ENCODE measurements at regions not wholly inside any gene's neighbourhood (a gene's known extent, or its start where the extent isn't known, plus 50 kb on each side); places are given as distances from the start of the nearest gene placed in this dataset.

- ChIA-PET POLR2A (no interaction called here), CTCF (no interaction called here)
- intact Hi-C loops (cut with micrococcal nuclease) = no loop called here
- Mint-ChIP-seq H3K27ac (no peak overlapping the region), H3K9me3 (no peaks in the 10 kb centered on the region), H3K36me3 (no peaks in the 10 kb centered on the region), H3K27me3 (peaks cover 27% of the 10 kb centered on the region), H3K4me3 (no peak overlapping the region), H3K4me1 (ENCODE audit: low read depth) (no peaks in the 10 kb centered on the region)
- no peak for DNase-seq
Observed at GRCh38 chr1:37238364-37239224, 204.3 kb upstream of the GRIK3 start.

GRCh38 chr1:37239225-37239740 lies 205.0 kb upstream of the GRIK3 start:
- CTCF ChIA-PET = no interaction called here
- POLR2A ChIA-PET = no interaction called here
- H3K4me1 Mint-ChIP-seq (ENCODE audit: low read depth) = no peaks in the 10 kb centered on the region
- intact Hi-C loops (cut with micrococcal nuclease) = no loop called here
- no peaks in the 10 kb centered on the region for H3K9me3 Mint-ChIP-seq
- peaks cover 27% of the 10 kb centered on the region for H3K27me3 Mint-ChIP-seq
- DNase-seq = no peak
- no peaks in the 10 kb centered on the region for H3K36me3 Mint-ChIP-seq
- H3K4me3 Mint-ChIP-seq = no peak overlapping the region
- no peak overlapping the region for H3K27ac Mint-ChIP-seq

GRCh38 chr1:37240897-37241296 lies 206.6 kb upstream of the GRIK3 start:
- no peaks in the 10 kb centered on the region for H3K36me3 Mint-ChIP-seq
- H3K27me3 Mint-ChIP-seq = peaks cover 20% of the 10 kb centered on the region
- POLR2A ChIA-PET = no interaction called here
- intact Hi-C loops (cut with micrococcal nuclease) = no loop called here
- no peaks in the 10 kb centered on the region for H3K4me1 Mint-ChIP-seq (ENCODE audit: low read depth)
- DNase-seq = no peak
- no peaks in the 10 kb centered on the region for H3K9me3 Mint-ChIP-seq
- H3K27ac Mint-ChIP-seq = no peak overlapping the region
- H3K4me3 Mint-ChIP-seq = no peak overlapping the region
- CTCF ChIA-PET = no interaction called here

GRCh38 chr1:37242501-37242900 lies 208.2 kb upstream of the GRIK3 start:
- Mint-ChIP-seq H3K4me3 (no peak overlapping the region), H3K36me3 (no peaks in the 10 kb centered on the region), H3K27ac (no peak overlapping the region), H3K27me3 (peaks cover 19% of the 10 kb centered on the region), H3K4me1 (ENCODE audit: low read depth) (no peaks in the 10 kb centered on the region), H3K9me3 (no peaks in the 10 kb centered on the region)
- POLR2A ChIA-PET = no interaction called here
- intact Hi-C loops (cut with micrococcal nuclease) = no loop called here
- no peak for DNase-seq
- CTCF ChIA-PET = no interaction called here

- CTCF ChIA-PET = interaction anchor here (1.0 kb wide), 1 partner anchor 191 kb away, joined by 3 read pairs; no protein-coding TSS in a partner anchor
- H3K4me1 Mint-ChIP-seq (ENCODE audit: low read depth) = no peaks in the 10 kb centered on the region
- H3K36me3 Mint-ChIP-seq = no peaks in the 10 kb centered on the region
- no peak overlapping the region for H3K27ac Mint-ChIP-seq
- H3K27me3 Mint-ChIP-seq = peaks cover 16% of the 10 kb centered on the region
- POLR2A ChIA-PET = no interaction called here
- H3K9me3 Mint-ChIP-seq = no peaks in the 10 kb centered on the region
- no peak for DNase-seq
- intact Hi-C loops (cut with micrococcal nuclease) = no loop called here
- no peak overlapping the region for H3K4me3 Mint-ChIP-seq
Observed at GRCh38 chr1:37243368-37244082, 209.2 kb upstream of the GRIK3 start.

GRCh38 chr1:37244083-37244480 lies 209.8 kb upstream of the GRIK3 start:
- no peaks in the 10 kb centered on the region for H3K4me1 Mint-ChIP-seq (ENCODE audit: low read depth)
- ChIA-PET CTCF (no interaction called here), POLR2A (no interaction called here)

GRCh38 chr1:37244815-37245214 lies 210.5 kb upstream of the GRIK3 start:
- Mint-ChIP-seq H3K4me1 (ENCODE audit: low read depth) (no peaks in the 10 kb centered on the region), H3K27me3 (peaks cover 9% of the 10 kb centered on the region), H3K36me3 (no peaks in the 10 kb centered on the region), H3K4me3 (no peak overlapping the region), H3K27ac (no peak overlapping the region), H3K9me3 (no peaks in the 10 kb centered on the region)
- intact Hi-C loops (cut with micrococcal nuclease) = no loop called here
- DNase-seq = no peak
- CTCF ChIA-PET = no interaction called here
- POLR2A ChIA-PET = no interaction called here

More at GRCh38 chr1:37244083-37244480, 209.8 kb upstream of the GRIK3 start:
- Mint-ChIP-seq H3K4me3 (no peak overlapping the region), H3K27me3 (peaks cover 15% of the 10 kb centered on the region), H3K27ac (no peak overlapping the region), H3K36me3 (no peaks in the 10 kb centered on the region), H3K9me3 (no peaks in the 10 kb centered on the region)
- intact Hi-C loops (cut with micrococcal nuclease) = no loop called here
- DNase-seq = no peak

- DNase-seq = no peak
- Mint-ChIP-seq H3K4me1 (ENCODE audit: low read depth) (no peaks in the 10 kb centered on the region), H3K36me3 (no peaks in the 10 kb centered on the region), H3K4me3 (no peak overlapping the region), H3K9me3 (no peaks in the 10 kb centered on the region), H3K27me3 (peaks cover 4% of the 10 kb centered on the region), H3K27ac (no peak overlapping the region)
- intact Hi-C loops (cut with micrococcal nuclease) = no loop called here
- ChIA-PET CTCF (no interaction called here), POLR2A (no interaction called here)
Observed at GRCh38 chr1:37246631-37247030, 212.3 kb upstream of the GRIK3 start.

- peaks cover 10% of the 10 kb centered on the region for H3K27me3 Mint-ChIP-seq
- POLR2A ChIA-PET = no interaction called here
- no peaks in the 10 kb centered on the region for H3K9me3 Mint-ChIP-seq
Observed at GRCh38 chr1:37250371-37250770, 216.1 kb upstream of the GRIK3 start.

GRCh38 chr1:37255136-37255795 lies 219.1 kb upstream of the ZC3H12A start:
- Mint-ChIP-seq H3K4me3 (no peak overlapping the region), H3K9me3 (no peaks in the 10 kb centered on the region), H3K27me3 (peaks cover 25% of the 10 kb centered on the region), H3K36me3 (no peaks in the 10 kb centered on the region), H3K4me1 (ENCODE audit: low read depth) (no peaks in the 10 kb centered on the region), H3K27ac (no peak overlapping the region)
- ChIA-PET CTCF (interaction anchor here (0.6 kb wide), 1 partner anchor 556 kb away, joined by 3 read pairs; no protein-coding TSS in a partner anchor), POLR2A (no interaction called here)
- peak; percentile 34 for DNase-seq
- intact Hi-C loops (cut with micrococcal nuclease) = no loop called here

More at GRCh38 chr1:37250371-37250770, 216.1 kb upstream of the GRIK3 start:
- DNase-seq = no peak
- CTCF ChIA-PET = no interaction called here
- intact Hi-C loops (cut with micrococcal nuclease) = no loop called here
- no peak overlapping the region for H3K4me3 Mint-ChIP-seq
- H3K4me1 Mint-ChIP-seq (ENCODE audit: low read depth) = no peaks in the 10 kb centered on the region
- H3K27ac Mint-ChIP-seq = no peak overlapping the region
- H3K36me3 Mint-ChIP-seq = no peaks in the 10 kb centered on the region

- intact Hi-C loops (cut with micrococcal nuclease) = no loop called here
- Mint-ChIP-seq H3K4me3 (no peak overlapping the region), H3K27me3 (peaks cover 28% of the 10 kb centered on the region), H3K9me3 (no peaks in the 10 kb centered on the region), H3K27ac (no peak overlapping the region), H3K4me1 (ENCODE audit: low read depth) (no peaks in the 10 kb centered on the region), H3K36me3 (no peaks in the 10 kb centered on the region)
- DNase-seq = no peak
- ChIA-PET CTCF (no interaction called here), POLR2A (no interaction called here)
Observed at GRCh38 chr1:37255868-37256267, 218.5 kb upstream of the ZC3H12A start.

- intact Hi-C loops (cut with micrococcal nuclease) = no loop called here
- ChIA-PET CTCF (no interaction called here), POLR2A (no interaction called here)
Observed at GRCh38 chr1:37257646-37258045, 216.7 kb upstream of the ZC3H12A start.

More at GRCh38 chr1:37257646-37258045, 216.7 kb upstream of the ZC3H12A start:
- H3K4me3 Mint-ChIP-seq = no peak overlapping the region
- no peak overlapping the region for H3K27ac Mint-ChIP-seq
- DNase-seq = no peak
- no peaks in the 10 kb centered on the region for H3K9me3 Mint-ChIP-seq
- peaks cover 32% of the 10 kb centered on the region for H3K27me3 Mint-ChIP-seq
- H3K4me1 Mint-ChIP-seq (ENCODE audit: low read depth) = no peaks in the 10 kb centered on the region
- H3K36me3 Mint-ChIP-seq = no peaks in the 10 kb centered on the region

Measured in activated CD4-positive, alpha-beta memory T cell treated with anti-CD3 and anti-CD28 coated beads for 36 hours (primary cell).